Kidney (tissue), 13 donors: ENCODE measurements at regions not wholly inside any gene's neighbourhood (a gene's known extent, or its start where the extent isn't known, plus 50 kb on each side); places are given as distances from the start of the nearest gene placed in this dataset.

Source experiments
- DNase-seq, 5 donors: peaks; one replicate each; pipeline ENCODE4 v3.0.0-alpha.2; 2013 to 2020
- FAIRE-seq: peaks from 2 replicates; lab custom pipeline; 2012; peaks lifted over from hg19 to GRCh38; lab: Jason Lieb, UNC
- H3K27ac ChIP-seq, 2 donors: one replicate each; pipeline ENCODE4 v1.7.0; 2013; ENCODE audit warnings: low read depth in 2 of 2, low read length in 2 of 2, inconsistent platforms in 1 of 2
- H3K27me3 ChIP-seq: one replicate; pipeline ENCODE4 v1.7.1; 2013; ENCODE audit warnings: low read length, inconsistent platforms; ENCODE audit not compliant: control insufficient read depth, insufficient read depth
- H3K36me3 ChIP-seq, 3 donors: one replicate each; pipeline versions ENCODE4 v1.7.0 to v1.7.1; 2013; ENCODE audit warnings: low read length in 3 of 3, control low read depth in 1 of 3, inconsistent platforms in 1 of 3; ENCODE audit not compliant: insufficient read depth in 3 of 3, control insufficient read depth in 2 of 3
- H3K4me1 ChIP-seq, 3 donors: one replicate each; pipeline versions ENCODE4 v1.7.0 to v1.7.1; 2013; ENCODE audit warnings: low read length in 3 of 3, inconsistent platforms in 1 of 3, low read depth in 1 of 3; ENCODE audit not compliant: control insufficient read depth in 2 of 3, insufficient read depth in 2 of 3
- H3K4me3 ChIP-seq, 3 donors: one replicate each; pipeline versions ENCODE4 v1.7.0 to v1.8.1; 2013; ENCODE audit warnings: low read length in 3 of 3, control low read depth in 1 of 3, inconsistent platforms in 1 of 3
- H3K9ac ChIP-seq, 3 donors: one replicate each; pipeline versions ENCODE4 v1.7.0 to v1.7.1; 2013; ENCODE audit warnings: low read length in 3 of 3, control low read depth in 1 of 3, inconsistent platforms in 1 of 3
- H3K9me3 ChIP-seq, 3 donors: one replicate each; pipeline versions ENCODE4 v1.7.0 to v1.7.1; 2013; ENCODE audit warnings: low read length in 3 of 3, control low read depth in 1 of 3, inconsistent platforms in 1 of 3; ENCODE audit not compliant: control insufficient read depth in 2 of 3, insufficient read depth in 1 of 3
- intact Hi-C: fragments of 100-400 bp; cut with DNase I; formaldehyde crosslinking; loops from one replicate; pipeline ENCODE4 v1.11.1; 2022
- TF ChIP-seq, protein P1 (sequence below): IDR thresholded peaks from 3 replicates; pipeline ENCODE4 v1.5.1; 2012; ENCODE audit warnings: mild to moderate bottlenecking, moderate library complexity, borderline replicate concordance; ENCODE audit not compliant: insufficient read depth; ENCODE audit errors: extremely low read depth
- donor health status: control.
- donor health status: control.
- donor health status: control.
- donor health status: control.
- donor health status: control.
- donor health status: DM: yes; HTN: yes; CAD: no.
- donor health status: Normal renal cell carcinoma (clear cell type).

DNA sequence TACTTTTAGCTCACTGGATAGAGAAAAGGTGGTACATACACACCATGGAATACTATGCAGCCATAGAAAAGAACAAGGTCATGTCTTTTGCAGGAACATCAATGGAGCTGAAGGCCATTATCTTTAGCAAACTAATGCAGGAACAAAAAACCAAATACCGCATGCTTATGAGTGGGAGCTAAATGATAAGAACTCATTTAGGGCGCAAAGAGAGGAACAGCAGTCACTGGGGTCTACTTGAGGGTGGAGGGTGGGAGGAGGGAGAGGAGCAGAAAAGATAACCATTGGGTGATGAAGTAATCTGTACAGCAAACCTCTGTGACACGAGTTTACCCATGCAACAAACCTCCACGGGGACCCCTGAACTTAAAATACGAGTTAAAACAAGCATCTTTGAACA lies 135.1 kb downstream of the IRS2 start:
- TF ChIP-seq, protein P1, sequence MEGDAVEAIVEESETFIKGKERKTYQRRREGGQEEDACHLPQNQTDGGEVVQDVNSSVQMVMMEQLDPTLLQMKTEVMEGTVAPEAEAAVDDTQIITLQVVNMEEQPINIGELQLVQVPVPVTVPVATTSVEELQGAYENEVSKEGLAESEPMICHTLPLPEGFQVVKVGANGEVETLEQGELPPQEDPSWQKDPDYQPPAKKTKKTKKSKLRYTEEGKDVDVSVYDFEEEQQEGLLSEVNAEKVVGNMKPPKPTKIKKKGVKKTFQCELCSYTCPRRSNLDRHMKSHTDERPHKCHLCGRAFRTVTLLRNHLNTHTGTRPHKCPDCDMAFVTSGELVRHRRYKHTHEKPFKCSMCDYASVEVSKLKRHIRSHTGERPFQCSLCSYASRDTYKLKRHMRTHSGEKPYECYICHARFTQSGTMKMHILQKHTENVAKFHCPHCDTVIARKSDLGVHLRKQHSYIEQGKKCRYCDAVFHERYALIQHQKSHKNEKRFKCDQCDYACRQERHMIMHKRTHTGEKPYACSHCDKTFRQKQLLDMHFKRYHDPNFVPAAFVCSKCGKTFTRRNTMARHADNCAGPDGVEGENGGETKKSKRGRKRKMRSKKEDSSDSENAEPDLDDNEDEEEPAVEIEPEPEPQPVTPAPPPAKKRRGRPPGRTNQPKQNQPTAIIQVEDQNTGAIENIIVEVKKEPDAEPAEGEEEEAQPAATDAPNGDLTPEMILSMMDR: no peak
- no peaks in the 10 kb centered on the region for H3K27me3 ChIP-seq
- DNase-seq (no peak), FAIRE-seq (no peak)
- intact Hi-C loops: no loop called here
- no peak overlapping the region for H3K4me3 ChIP-seq
- peaks cover 0 to 5% (median 0%) of the 10 kb centered on the region in 3 donors for H3K4me1 ChIP-seq
- no peaks in the 10 kb centered on the region for H3K9me3 ChIP-seq
- H3K27ac ChIP-seq: no peak overlapping the region
- H3K36me3 ChIP-seq: no peaks in the 10 kb centered on the region
- H3K9ac ChIP-seq: no peak overlapping the region

DNA sequence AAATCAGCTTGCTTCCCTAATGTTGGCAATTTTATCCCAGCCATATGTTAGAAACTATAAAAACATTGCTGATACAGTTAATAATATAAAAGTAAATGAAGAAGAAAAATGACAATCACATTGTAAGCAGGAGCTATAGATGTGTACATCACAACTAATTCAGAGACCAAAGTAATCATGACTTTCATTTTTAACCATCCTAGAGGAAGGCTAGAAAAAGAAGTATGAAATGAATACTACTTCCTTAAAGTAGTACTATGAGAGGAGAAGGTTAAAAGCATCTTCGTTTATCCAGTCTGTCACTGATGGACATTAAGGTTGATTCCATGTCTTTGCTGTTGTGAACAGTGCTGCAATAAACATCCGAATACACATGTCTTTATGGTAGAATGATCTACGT lies 135.5 kb downstream of the IRS2 start:
- FAIRE-seq: no peak
- Histone ChIP-seq H3K9me3 (no peaks in the 10 kb centered on the region), H3K36me3 (no peaks in the 10 kb centered on the region), H3K4me3 (no peak overlapping the region), H3K27ac (no peak overlapping the region), H3K4me1 (peaks cover 0 to 5% (median 0%) of the 10 kb centered on the region in 3 donors), H3K27me3 (no peaks in the 10 kb centered on the region), H3K9ac (no peak overlapping the region)
- DNase-seq: no peak
- TF ChIP-seq, protein P1: no peak
- intact Hi-C loops: no loop called here

DNA sequence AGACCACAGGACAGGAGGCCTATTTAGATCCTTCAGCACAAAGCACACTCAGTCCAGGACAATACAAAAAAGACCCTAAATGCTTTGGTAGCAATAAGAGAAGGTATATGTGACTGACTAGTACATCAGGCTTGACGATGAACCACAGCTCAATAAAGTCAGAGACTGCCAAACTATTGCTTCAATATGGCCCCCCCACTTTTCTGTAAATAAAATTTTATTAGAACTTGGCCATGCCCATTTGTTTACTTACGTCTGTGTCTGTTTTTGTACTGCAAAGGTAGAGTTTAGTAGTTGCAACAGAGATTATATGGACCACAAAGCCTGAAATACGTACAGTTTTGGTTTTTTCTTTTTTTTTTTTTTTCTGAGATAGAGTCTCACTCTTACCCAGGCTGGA lies 136.7 kb downstream of the IRS2 start:
- intact Hi-C loops: no loop called here
- DNase-seq: no peak
- no peaks in the 10 kb centered on the region for H3K27me3 ChIP-seq
- no peaks in the 10 kb centered on the region for H3K36me3 ChIP-seq
- H3K9me3 ChIP-seq: no peaks in the 10 kb centered on the region
- no peak overlapping the region for H3K4me3 ChIP-seq
- H3K9ac ChIP-seq: no peak overlapping the region
- FAIRE-seq: no peak
- H3K27ac ChIP-seq: no peak overlapping the region
- TF ChIP-seq, protein P1: no peak
- peaks cover 0 to 2% (median 0%) of the 10 kb centered on the region in 3 donors for H3K4me1 ChIP-seq

DNA sequence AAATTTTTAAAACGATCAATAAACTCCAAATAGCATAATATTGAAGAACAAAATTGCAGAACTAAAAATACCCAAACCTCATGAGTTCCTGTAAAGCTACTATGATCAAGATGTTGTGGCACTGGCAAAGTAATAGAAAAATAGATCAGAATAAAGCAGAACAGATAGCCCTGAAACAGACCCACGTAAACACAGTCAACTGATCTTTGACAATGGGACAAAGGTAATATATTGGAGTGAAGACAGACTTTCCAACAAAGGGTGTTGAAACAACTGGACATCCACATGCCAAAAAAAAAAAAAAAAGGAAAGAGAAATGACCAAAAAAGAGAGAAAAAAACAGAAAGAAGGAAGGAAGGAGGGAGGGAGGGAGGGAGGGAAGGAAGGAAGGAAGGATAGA lies 138.7 kb downstream of the IRS2 start:
- Histone ChIP-seq H3K36me3 (no peaks in the 10 kb centered on the region), H3K9ac (no peak overlapping the region), H3K9me3 (no peaks in the 10 kb centered on the region), H3K27ac (no peak overlapping the region), H3K4me3 (no peak overlapping the region), H3K27me3 (no peaks in the 10 kb centered on the region), H3K4me1 (no peaks in the 10 kb centered on the region)
- DNase-seq: no peak
- FAIRE-seq: no peak
- TF ChIP-seq, protein P1: no peak
- intact Hi-C loops: no loop called here
